Retinal pigment epithelial cell (primary cell): ENCODE measurements at regions not wholly inside any gene's neighbourhood (a gene's known extent, or its start where the extent isn't known, plus 50 kb on each side); places are given as distances from the start of the nearest gene placed in this dataset.

ENCODE experiments used
- DNase-seq: peaks from one replicate; pipeline ENCODE4 v3.0.0-alpha.2; 2010; ENCODE audit warnings: low read depth
- H3K4me3 ChIP-seq: 2 replicates; pipeline ENCODE4 v1.5.1; 2011; ENCODE audit warnings: mild to moderate bottlenecking, low read length, control low read depth, moderate library complexity
- CTCF ChIP-seq: conservative IDR thresholded peaks from 2 replicates; pipeline ENCODE4 v1.5.1; 2011; ENCODE audit warnings: low read depth, low read length, control low read depth, inconsistent platforms

- TF ChIP-seq CTCF: no peak
- H3K4me3 ChIP-seq: no peak overlapping the region
- DNase-seq: no peak
These were observed 261.6 kb upstream of the MMADHC start for GRCh38 chr2:149849136-149849535.

DNA sequence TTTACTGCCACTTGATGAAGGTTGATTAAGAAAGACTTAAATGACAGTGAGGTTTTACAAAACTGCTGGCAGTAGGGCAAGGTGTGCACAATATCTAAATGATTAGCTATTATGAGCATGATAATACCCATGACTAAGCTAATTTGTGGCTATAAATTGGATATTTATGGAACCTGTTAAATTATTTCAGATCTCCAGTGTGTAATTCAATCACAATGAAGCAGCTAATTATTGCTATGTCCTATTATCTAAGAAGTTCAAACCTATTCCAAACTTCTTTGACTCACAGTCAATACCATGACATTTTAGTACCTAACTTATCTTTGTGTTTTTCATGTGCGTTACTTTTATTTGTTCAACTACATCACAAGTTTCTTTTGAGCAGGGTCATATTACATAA lies 253.8 kb upstream of the MMADHC start:
- TF ChIP-seq CTCF: no peak
- no peak overlapping the region for H3K4me3 ChIP-seq
- DNase-seq: no peak

GRCh38 chr2:149832324-149832723 lies 244.7 kb upstream of the MMADHC start:
- DNase-seq: no peak
- no peak for TF ChIP-seq CTCF
- H3K4me3 ChIP-seq: no peak overlapping the region

- no peak for DNase-seq
- H3K4me3 ChIP-seq: no peak overlapping the region
- no peak for TF ChIP-seq CTCF
These were observed 241.1 kb upstream of the MMADHC start for GRCh38 chr2:149828520-149829210.

DNA sequence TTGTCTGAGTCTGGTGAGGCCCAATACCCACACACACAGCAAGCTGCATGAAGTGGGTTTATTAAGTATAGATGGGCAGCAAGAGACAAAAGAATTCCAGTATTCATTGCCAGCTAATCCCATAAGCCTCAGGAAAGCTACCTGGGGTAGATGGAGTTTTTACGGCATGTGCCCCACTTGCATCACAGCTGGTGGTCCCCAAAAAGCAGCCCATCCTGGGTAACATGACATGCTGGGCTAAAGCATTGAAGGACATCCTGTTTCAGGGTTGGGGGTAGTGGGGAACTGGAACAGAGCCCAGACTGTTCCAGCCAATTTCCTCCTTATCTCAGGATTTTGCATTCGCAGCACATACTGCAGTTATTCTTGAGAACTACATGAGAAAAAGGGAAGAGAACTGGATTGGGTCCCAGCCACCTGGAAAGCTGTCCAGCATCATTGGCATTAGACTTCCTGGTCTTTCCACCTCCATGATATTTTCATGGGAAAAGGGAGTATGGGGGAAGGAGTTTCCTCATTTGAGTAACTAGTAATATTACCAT lies 240.1 kb upstream of the MMADHC start:
- no peak for DNase-seq
- TF ChIP-seq CTCF: no peak
- no peak overlapping the region for H3K4me3 ChIP-seq

GRCh38 chr2:149826471-149827125 lies 239.0 kb upstream of the MMADHC start:
- H3K4me3 ChIP-seq: no peak overlapping the region
- no peak for TF ChIP-seq CTCF
- DNase-seq: no peak

- no peak for DNase-seq
- TF ChIP-seq CTCF: no peak
- H3K4me3 ChIP-seq: no peak overlapping the region
These were observed 237.9 kb upstream of the MMADHC start for GRCh38 chr2:149825473-149825872.
